ENCODE measurements at regions not wholly inside any gene's neighbourhood (a gene's known extent, or its start where the extent isn't known, plus 50 kb on each side); places are given as distances from the start of the nearest gene placed in this dataset.
"Not testable (repeated sequence)": the region's sequence is repeated elsewhere in the genome, so short reads cannot be mapped to it uniquely, and the experiment has no call there.

DNA sequence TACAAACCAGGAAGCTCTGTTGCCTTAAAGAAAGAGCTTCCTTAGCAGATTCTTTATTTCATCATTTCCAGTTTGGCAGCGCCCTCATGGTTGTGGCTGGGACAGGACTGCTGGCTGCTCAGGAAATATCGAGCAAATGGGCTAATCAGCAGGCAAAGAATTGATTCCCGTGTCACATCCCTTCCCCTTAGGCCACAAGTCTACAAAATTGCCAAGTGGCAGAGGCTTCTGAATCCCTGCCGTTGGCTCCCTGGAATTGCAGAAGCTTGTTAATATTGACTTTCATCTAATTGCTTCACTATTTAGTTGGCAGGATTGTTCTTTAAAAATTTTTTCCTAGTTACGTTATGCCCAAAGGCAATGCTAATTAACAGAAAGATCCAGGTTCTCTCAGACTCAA is 456.3 kb upstream of the ERCC4 start:
- whole genome bisulfite sequencing, 2 experiments (ENCODE audit: insufficient coverage in 2 of 2) = 79 to 100% methylated on average over 4 of the region's 5 CpGs
- Histone ChIP-seq H3K4me1 (ENCODE audit: control insufficient read depth, insufficient read depth, low read length, poor library complexity, severe bottlenecking) (no peaks in the 10 kb centered on the region), H3K4me3 (ENCODE audit: extremely low read depth, insufficient read depth, low read length, poor library complexity, severe bottlenecking) (no peak overlapping the region), H3K36me3 (ENCODE audit: control insufficient read depth, insufficient read depth, low read length) (no peaks in the 10 kb centered on the region), H3K9me3 (ENCODE audit: control insufficient read depth, low read length) (no peaks in the 10 kb centered on the region), H3K27ac (ENCODE audit: low read depth, low read length, severe bottlenecking) (no peak overlapping the region)

DNA sequence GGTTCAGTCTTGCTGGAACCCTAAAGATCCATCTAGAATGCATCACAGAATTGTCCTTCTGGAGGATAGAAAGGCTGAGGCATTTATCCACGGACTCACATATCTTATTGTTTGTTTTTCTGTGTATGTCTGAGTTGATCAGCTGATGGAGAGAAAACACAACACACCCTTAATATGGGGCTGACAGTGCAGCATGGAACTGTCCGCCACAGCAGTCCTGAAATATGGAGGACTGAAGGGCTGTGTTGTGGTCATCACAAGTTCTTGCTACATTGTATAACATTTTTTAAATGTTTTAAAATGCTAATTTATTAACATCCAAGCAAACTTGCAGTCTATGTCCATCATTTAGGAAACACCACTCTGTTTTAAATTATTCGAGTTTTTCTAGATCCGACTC is 448.9 kb upstream of the ERCC4 start:
- H3K4me3 ChIP-seq (ENCODE audit: extremely low read depth, insufficient read depth, low read length, poor library complexity, severe bottlenecking) = no peak overlapping the region
- no CpG with 5 or more reads among the region's 4 CpGs for WGBS, 2 experiments (ENCODE audit: insufficient coverage in 2 of 2)
- H3K4me1 ChIP-seq (ENCODE audit: control insufficient read depth, insufficient read depth, low read length, poor library complexity, severe bottlenecking) = no peaks in the 10 kb centered on the region
- H3K27ac ChIP-seq (ENCODE audit: low read depth, low read length, severe bottlenecking) = no peak overlapping the region
- no peaks in the 10 kb centered on the region for H3K36me3 ChIP-seq (ENCODE audit: control insufficient read depth, insufficient read depth, low read length)
- no peaks in the 10 kb centered on the region for H3K9me3 ChIP-seq (ENCODE audit: control insufficient read depth, low read length)

DNA sequence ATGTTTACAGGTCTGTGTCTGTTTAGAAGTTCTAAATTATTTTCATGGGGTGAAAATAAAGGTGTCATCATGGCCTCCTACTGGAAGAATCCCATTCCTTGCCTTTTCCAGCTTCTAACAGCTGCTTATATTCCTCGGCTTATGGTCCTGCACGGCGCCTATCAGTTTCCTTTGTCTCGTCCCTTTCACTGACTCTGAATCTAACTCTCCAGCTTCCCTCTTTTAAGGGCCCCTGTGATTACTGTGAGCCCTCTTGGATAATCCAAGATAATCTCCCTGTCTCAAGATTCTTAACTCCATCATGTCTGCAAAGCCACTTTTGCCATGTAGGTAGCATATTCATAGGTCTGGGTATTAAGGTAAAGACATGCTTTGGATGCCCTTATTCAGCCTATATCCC is 441.0 kb upstream of the ERCC4 start:
- Histone ChIP-seq H3K4me1 (ENCODE audit: control insufficient read depth, insufficient read depth, low read length, poor library complexity, severe bottlenecking) (no peaks in the 10 kb centered on the region), H3K4me3 (ENCODE audit: extremely low read depth, insufficient read depth, low read length, poor library complexity, severe bottlenecking) (no peak overlapping the region), H3K36me3 (ENCODE audit: control insufficient read depth, insufficient read depth, low read length) (no peaks in the 10 kb centered on the region), H3K27ac (ENCODE audit: low read depth, low read length, severe bottlenecking) (no peak overlapping the region), H3K9me3 (ENCODE audit: control insufficient read depth, low read length) (no peaks in the 10 kb centered on the region)
- 83 to 95% methylated on average over 4 of the region's 4 CpGs for WGBS, 2 experiments (ENCODE audit: insufficient coverage in 2 of 2)

DNA sequence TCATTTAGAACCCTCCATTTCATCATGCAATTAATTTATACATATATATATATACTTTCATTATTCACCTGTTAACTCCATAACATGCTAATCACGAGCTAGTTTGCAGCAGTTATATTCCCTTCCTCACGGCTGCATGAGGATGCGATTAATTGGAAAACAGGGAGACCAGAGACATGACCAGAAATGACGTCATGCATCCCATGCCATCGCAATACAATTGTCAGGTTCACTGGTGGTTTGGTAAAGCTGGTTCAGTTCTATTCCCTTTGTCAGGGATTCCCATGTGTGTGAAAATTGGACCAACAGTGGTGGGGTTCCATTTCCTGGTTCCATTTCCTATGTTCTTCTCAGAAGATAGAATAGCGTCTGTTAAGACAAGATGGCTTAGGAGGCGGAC is 440.4 kb upstream of the ERCC4 start:
- no peak overlapping the region for H3K27ac ChIP-seq (ENCODE audit: low read depth, low read length, severe bottlenecking)

DNA sequence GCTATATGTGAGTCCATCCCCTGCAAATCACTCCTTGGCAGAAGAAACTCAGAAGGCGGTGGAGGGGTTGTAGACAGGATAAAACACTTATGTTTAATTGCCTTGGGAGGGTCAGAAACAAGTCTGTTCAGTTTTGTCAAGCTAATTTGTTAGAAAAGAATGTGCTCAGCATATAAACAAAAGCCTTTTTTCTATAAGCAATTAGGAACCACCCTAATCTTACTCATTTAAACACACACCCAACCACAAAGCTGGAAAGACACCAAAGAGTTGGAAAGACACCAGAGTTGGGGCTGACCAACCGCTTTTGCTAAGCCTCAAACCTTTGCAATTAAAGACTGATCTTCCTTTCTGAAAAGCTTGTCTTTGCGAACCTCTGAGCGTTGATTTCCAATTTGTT is 439.2 kb upstream of the ERCC4 start:
- Histone ChIP-seq H3K4me1 (ENCODE audit: control insufficient read depth, insufficient read depth, low read length, poor library complexity, severe bottlenecking) (no peaks in the 10 kb centered on the region), H3K9me3 (ENCODE audit: control insufficient read depth, low read length) (no peaks in the 10 kb centered on the region), H3K36me3 (ENCODE audit: control insufficient read depth, insufficient read depth, low read length) (no peaks in the 10 kb centered on the region), H3K27ac (ENCODE audit: low read depth, low read length, severe bottlenecking) (no peak overlapping the region), H3K4me3 (ENCODE audit: extremely low read depth, insufficient read depth, low read length, poor library complexity, severe bottlenecking) (no peak overlapping the region)
- WGBS, 2 experiments (ENCODE audit: insufficient coverage in 2 of 2) = 100% methylated on average over 1 of the region's 4 CpGs

More for the DNA sequence above, 440.4 kb upstream of the ERCC4 start:
- Histone ChIP-seq H3K4me3 (ENCODE audit: extremely low read depth, insufficient read depth, low read length, poor library complexity, severe bottlenecking) (no peak overlapping the region), H3K9me3 (ENCODE audit: control insufficient read depth, low read length) (no peaks in the 10 kb centered on the region), H3K4me1 (ENCODE audit: control insufficient read depth, insufficient read depth, low read length, poor library complexity, severe bottlenecking) (no peaks in the 10 kb centered on the region), H3K36me3 (ENCODE audit: control insufficient read depth, insufficient read depth, low read length) (no peaks in the 10 kb centered on the region)
- 93 to 98% methylated on average over 5 to 7 of the region's 7 CpGs for WGBS, 2 experiments (ENCODE audit: insufficient coverage in 2 of 2)

DNA sequence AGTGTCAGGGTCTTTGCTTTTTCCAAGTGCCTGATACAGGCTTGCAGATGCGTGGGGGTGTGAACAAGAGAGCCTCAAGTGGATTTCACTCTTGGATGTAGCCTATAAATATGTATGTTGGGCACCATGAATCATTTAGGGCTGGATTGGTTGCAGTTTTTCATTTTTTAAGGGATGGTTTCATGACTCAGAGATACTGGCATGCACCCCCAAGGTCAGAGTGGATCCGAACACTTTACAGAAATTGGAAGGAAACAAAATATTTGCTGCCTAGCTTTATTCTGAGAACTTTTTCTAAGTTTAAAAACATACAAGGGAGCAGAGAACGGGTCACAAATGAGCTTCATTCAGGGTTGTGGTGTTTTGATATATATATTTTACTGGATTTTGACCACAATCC is 436.8 kb upstream of the ERCC4 start:
- no peaks in the 10 kb centered on the region for H3K36me3 ChIP-seq (ENCODE audit: control insufficient read depth, insufficient read depth, low read length)
- no peak overlapping the region for H3K27ac ChIP-seq (ENCODE audit: low read depth, low read length, severe bottlenecking)
- H3K4me3 ChIP-seq (ENCODE audit: extremely low read depth, insufficient read depth, low read length, poor library complexity, severe bottlenecking) = no peak overlapping the region
- no peaks in the 10 kb centered on the region for H3K4me1 ChIP-seq (ENCODE audit: control insufficient read depth, insufficient read depth, low read length, poor library complexity, severe bottlenecking)
- no peaks in the 10 kb centered on the region for H3K9me3 ChIP-seq (ENCODE audit: control insufficient read depth, low read length)
- WGBS, 2 experiments (ENCODE audit: insufficient coverage in 2 of 2) = 92 to 94% methylated on average over 2 of the region's 3 CpGs

DNA sequence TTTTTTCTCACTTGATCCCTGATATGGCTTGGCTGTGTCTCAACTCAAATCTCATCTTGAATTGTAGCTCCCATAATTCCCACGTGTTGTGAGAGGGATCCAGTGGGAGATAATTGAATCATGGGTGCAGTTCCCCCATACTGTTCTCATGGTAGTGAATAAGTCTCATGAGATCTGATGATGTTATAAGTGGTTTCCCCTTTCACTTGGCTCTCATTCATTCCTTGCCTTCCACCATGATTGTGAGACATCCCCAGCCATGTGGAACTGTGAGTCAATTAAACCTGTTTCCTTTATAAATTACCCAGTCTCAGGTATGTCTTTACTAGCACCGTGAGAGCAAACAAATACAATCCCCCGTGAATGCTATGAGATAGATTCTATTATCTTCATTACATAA is 430.5 kb upstream of the ERCC4 start:
- H3K36me3 ChIP-seq (ENCODE audit: control insufficient read depth, insufficient read depth, low read length); H3K4me1 ChIP-seq (ENCODE audit: control insufficient read depth, insufficient read depth, low read length, poor library complexity, severe bottlenecking); H3K4me3 ChIP-seq (ENCODE audit: extremely low read depth, insufficient read depth, low read length, poor library complexity, severe bottlenecking); H3K27ac ChIP-seq (ENCODE audit: low read depth, low read length, severe bottlenecking); H3K9me3 ChIP-seq (ENCODE audit: control insufficient read depth, low read length): not testable (repeated sequence)
- WGBS, 2 experiments (ENCODE audit: insufficient coverage in 2 of 2) = 80% methylated on average over 1 of the region's 3 CpGs; no CpG with 5 or more reads in 1 of the 2 experiments

DNA sequence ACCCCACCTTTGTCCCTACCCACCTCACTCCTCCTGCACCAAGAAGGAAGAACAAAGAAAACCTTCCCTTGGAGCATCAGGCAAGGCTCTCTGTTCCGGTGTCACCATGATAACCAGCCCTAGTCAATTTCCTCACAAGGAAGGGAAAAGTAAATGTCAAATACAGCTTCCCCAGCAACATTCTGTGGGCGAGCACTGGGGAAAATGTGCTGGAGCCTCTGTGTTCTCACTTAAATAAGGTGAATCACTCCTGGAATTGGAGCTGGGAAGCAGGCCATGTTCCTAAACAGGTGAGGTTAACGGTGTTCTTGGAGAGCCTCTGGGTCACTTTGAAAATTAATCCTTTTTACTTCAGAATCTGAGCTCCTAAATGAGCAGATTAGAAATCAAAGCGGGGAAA is 427.9 kb upstream of the ERCC4 start:
- Histone ChIP-seq H3K4me1 (ENCODE audit: control insufficient read depth, insufficient read depth, low read length, poor library complexity, severe bottlenecking) (no peaks in the 10 kb centered on the region), H3K36me3 (ENCODE audit: control insufficient read depth, insufficient read depth, low read length) (no peaks in the 10 kb centered on the region), H3K9me3 (ENCODE audit: control insufficient read depth, low read length) (no peaks in the 10 kb centered on the region), H3K4me3 (ENCODE audit: extremely low read depth, insufficient read depth, low read length, poor library complexity, severe bottlenecking) (no peak overlapping the region), H3K27ac (ENCODE audit: low read depth, low read length, severe bottlenecking) (no peak overlapping the region)
- WGBS, 2 experiments (ENCODE audit: insufficient coverage in 2 of 2) = 74 to 83% methylated on average over 2 of the region's 4 CpGs

DNA sequence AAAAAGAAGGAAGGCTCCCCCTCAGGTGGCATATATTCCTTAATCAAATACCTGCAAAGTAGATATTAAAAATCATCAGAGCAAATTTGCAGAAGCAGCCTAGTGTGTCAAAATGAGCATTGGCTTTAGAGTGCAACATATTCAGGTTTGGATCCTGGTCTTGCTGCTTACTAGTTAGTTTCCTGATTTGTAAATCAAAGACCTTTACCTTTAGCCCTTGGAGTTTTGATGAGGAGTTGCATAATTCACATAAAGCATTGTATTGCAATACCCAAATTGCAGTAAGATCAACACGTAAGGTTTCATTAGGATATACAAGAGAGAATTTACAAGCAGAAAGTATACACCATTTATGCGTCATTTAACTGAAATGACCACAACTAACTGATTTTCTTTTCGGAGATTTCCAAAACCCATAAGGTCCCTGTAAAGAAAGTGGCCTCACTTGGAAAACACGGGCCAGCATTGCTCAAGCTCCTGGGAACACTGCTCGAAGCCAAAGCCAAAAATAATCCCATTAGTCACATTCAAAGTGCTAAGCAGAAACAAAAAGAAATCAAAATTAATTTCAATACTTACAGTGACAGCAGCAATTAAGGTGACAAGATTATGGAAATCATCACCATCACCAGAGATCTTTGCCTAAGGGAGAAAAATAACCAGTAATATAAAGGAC is 415.9 kb upstream of the ERCC4 start:
- Histone ChIP-seq H3K4me3 (ENCODE audit: extremely low read depth, insufficient read depth, low read length, poor library complexity, severe bottlenecking) (no peak overlapping the region), H3K27ac (ENCODE audit: low read depth, low read length, severe bottlenecking) (no peak overlapping the region), H3K9me3 (ENCODE audit: control insufficient read depth, low read length) (no peaks in the 10 kb centered on the region), H3K36me3 (ENCODE audit: control insufficient read depth, insufficient read depth, low read length) (no peaks in the 10 kb centered on the region), H3K4me1 (ENCODE audit: control insufficient read depth, insufficient read depth, low read length, poor library complexity, severe bottlenecking) (no peaks in the 10 kb centered on the region)
- 86 to 88% methylated on average over 2 to 4 of the region's 5 CpGs for WGBS, 2 experiments (ENCODE audit: insufficient coverage in 2 of 2)

DNA sequence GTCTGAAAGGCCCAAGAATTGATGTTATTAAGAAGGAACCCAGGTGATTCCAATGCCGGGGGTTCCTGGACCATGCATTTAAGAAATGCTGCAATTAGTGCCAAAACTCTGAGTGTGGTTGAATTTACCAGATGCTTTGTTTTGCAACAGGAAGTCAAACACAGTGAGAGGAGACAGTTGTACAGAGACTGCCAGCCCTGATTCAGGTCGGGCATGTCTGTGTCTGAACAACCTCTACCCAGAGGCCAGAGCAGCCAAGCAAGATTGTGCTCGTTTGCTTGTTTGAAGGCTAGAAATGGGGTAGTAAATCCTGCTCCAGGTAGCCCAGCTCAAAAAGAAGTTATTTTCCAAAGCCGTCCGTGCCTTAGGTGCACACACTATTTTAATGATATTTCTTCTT is 412.4 kb upstream of the ERCC4 start:
- H3K36me3 ChIP-seq (ENCODE audit: control insufficient read depth, insufficient read depth, low read length) = no peaks in the 10 kb centered on the region
- no peaks in the 10 kb centered on the region for H3K4me1 ChIP-seq (ENCODE audit: control insufficient read depth, insufficient read depth, low read length, poor library complexity, severe bottlenecking)
- H3K9me3 ChIP-seq (ENCODE audit: control insufficient read depth, low read length) = no peaks in the 10 kb centered on the region
- no peak overlapping the region for H3K4me3 ChIP-seq (ENCODE audit: extremely low read depth, insufficient read depth, low read length, poor library complexity, severe bottlenecking)
- no peak overlapping the region for H3K27ac ChIP-seq (ENCODE audit: low read depth, low read length, severe bottlenecking)
- WGBS, 2 experiments (ENCODE audit: insufficient coverage in 2 of 2) = 90 to 100% methylated on average over 1 to 3 of the region's 5 CpGs

DNA sequence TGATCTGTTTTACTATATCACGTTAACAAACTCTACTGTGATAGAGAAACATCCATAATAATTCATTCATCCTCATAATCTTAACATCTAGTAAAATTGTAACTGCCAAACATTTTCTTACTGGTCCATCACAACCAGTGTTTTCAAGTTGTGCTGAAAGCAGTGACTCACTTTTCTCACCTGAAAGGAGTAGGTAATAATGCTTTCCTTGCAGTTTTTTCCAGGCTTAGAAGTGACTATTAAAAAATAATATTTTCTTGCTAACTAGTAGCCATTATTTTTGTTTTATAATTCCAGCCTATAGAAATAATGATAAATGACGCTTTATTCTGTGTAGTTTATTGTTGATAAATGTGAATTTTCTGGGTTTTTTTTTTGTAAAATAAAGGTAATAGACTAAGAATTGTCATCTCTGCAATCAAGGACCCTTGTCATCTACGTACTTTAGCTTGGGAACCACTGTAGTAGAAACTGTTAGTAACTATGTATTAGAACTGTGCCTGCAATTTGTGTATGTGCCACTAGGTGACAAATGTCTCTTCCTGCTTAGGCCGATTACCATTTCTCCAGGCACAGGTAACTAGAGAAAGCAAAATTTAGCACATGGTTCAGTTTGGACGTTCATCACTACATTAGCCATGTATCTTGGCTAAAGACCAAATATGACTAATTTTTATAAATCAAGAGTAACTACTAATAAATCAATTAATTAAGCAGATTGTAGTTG is 409.4 kb upstream of the ERCC4 start:
- WGBS, 2 experiments (ENCODE audit: insufficient coverage in 2 of 2) = 43 to 71% methylated on average over 1 to 2 of the region's 5 CpGs
- H3K4me1 ChIP-seq (ENCODE audit: control insufficient read depth, insufficient read depth, low read length, poor library complexity, severe bottlenecking) = no peaks in the 10 kb centered on the region
- H3K27ac ChIP-seq (ENCODE audit: low read depth, low read length, severe bottlenecking) = no peak overlapping the region
- no peaks in the 10 kb centered on the region for H3K36me3 ChIP-seq (ENCODE audit: control insufficient read depth, insufficient read depth, low read length)
- H3K4me3 ChIP-seq (ENCODE audit: extremely low read depth, insufficient read depth, low read length, poor library complexity, severe bottlenecking) = no peak overlapping the region
- H3K9me3 ChIP-seq (ENCODE audit: control insufficient read depth, low read length) = no peaks in the 10 kb centered on the region
